Neural cell (in vitro differentiated cells): ENCODE measurements at regions not wholly inside any gene's neighbourhood (a gene's known extent, or its start where the extent isn't known, plus 50 kb on each side); places are given as distances from the start of the nearest gene placed in this dataset.

Experiments
- H2AFZ ChIP-seq: fragments of 200-600, 300-800 bp; sonication (generic), shearing (Covaris generic); 2 replicates; pipeline ENCODE4 v1.6.0; 2014; ENCODE audit warnings: low read depth, mild to moderate bottlenecking, antibody characterized with exemption, low read length, moderate library complexity
- H3F3A ChIP-seq: fragments of 200-600 bp; shearing (Covaris generic); 2 replicates; pipeline ENCODE4 v1.6.1; 2016; ENCODE audit warnings: mild to moderate bottlenecking, moderate library complexity, mixed read lengths, antibody characterized with exemption, low read length; ENCODE audit not compliant: insufficient read depth, poor library complexity, severe bottlenecking
- H3K27ac ChIP-seq: fragments of 200-600, 300-800 bp; sonication (generic), shearing (Covaris generic); 2 replicates; pipeline ENCODE4 v1.5.1; 2014; ENCODE audit warnings: mild to moderate bottlenecking, low read length, moderate library complexity
- H3K27me3 ChIP-seq: fragments of 300-800, 200-600 bp; sonication (generic), shearing (Covaris generic); 2 replicates; pipeline ENCODE4 v1.6.0; 2014; ENCODE audit warnings: mild to moderate bottlenecking, low read depth, low read length, moderate library complexity; ENCODE audit not compliant: insufficient read depth
- H3K36me3 ChIP-seq: fragments of 300-800, 200-600 bp; sonication (generic), shearing (Covaris generic); 2 replicates; pipeline ENCODE4 v1.5.1; 2014; ENCODE audit warnings: mild to moderate bottlenecking, antibody characterized with exemption, low read length, moderate library complexity; ENCODE audit not compliant: insufficient read depth
- H3K4me2 ChIP-seq: fragments of 300-800, 200-600 bp; sonication (generic), shearing (Covaris generic); 2 replicates; pipeline ENCODE4 v1.6.0; 2014; ENCODE audit warnings: mild to moderate bottlenecking, low read length
- H3K4me3 ChIP-seq: fragments of 300-800, 200-600 bp; sonication (generic), shearing (Covaris generic); 2 replicates; pipeline ENCODE4 v1.5.1; 2014; ENCODE audit warnings: mild to moderate bottlenecking, low read length, moderate library complexity
- H3K79me2 ChIP-seq: fragments of 200-600 bp; shearing (Covaris generic); replicated peaks from 2 replicates; pipeline ENCODE4 v1.6.0; 2014; ENCODE audit warnings: mild to moderate bottlenecking, low read length, moderate library complexity; ENCODE audit not compliant: insufficient read depth
- H3K9ac ChIP-seq: fragments of 300-800, 200-600 bp; sonication (generic), shearing (Covaris generic); 2 replicates; pipeline ENCODE4 v1.6.1; 2016; ENCODE audit warnings: mild to moderate bottlenecking, low read length, mixed read lengths
- H3K9me2 ChIP-seq: fragments of 200-600 bp; shearing (Covaris generic); 2 replicates; pipeline ENCODE4 v1.6.1; 2016; ENCODE audit warnings: mild to moderate bottlenecking, low read length, mixed read lengths; ENCODE audit not compliant: insufficient read depth
- H3K9me3 ChIP-seq: fragments of 200-600, 300-800 bp; sonication (generic), shearing (Covaris generic); 2 replicates; pipeline ENCODE4 v1.6.1; 2016; ENCODE audit warnings: mild to moderate bottlenecking, mixed run types, low read length, moderate library complexity, mixed read lengths
- H4K20me1 ChIP-seq: fragments of 200-600 bp; shearing (Covaris generic); 2 replicates; pipeline ENCODE4 v1.6.1; 2016; ENCODE audit warnings: mild to moderate bottlenecking, mixed run types; ENCODE audit not compliant: insufficient read depth
- CTCF ChIP-seq: fragments of 450-650 bp; IDR thresholded peaks from 2 replicates; pipeline ENCODE4 v1.5.1; 2014; ENCODE audit warnings: antibody characterized with exemption, mild to moderate bottlenecking, moderate library complexity; ENCODE audit not compliant: poor library complexity, severe bottlenecking
- EP300 ChIP-seq: fragments of 450-650 bp; conservative IDR thresholded peaks from 2 replicates; pipeline ENCODE4 v1.6.1; 2014; ENCODE audit warnings: antibody characterized with exemption, mild to moderate bottlenecking, moderate library complexity; ENCODE audit not compliant: poor library complexity, severe bottlenecking
- EZH2 ChIP-seq: fragments of 200-600, 300-800 bp; shearing (Covaris generic), sonication (generic); IDR thresholded peaks from 2 replicates; pipeline ENCODE4 v1.6.1; 2014; ENCODE audit warnings: antibody characterized with exemption, low read length, borderline replicate concordance, mild to moderate bottlenecking; ENCODE audit not compliant: insufficient read depth, poor library complexity, severe bottlenecking
- MXI1 ChIP-seq: fragments of 450-650 bp; conservative IDR thresholded peaks from 2 replicates; pipeline ENCODE4 v1.6.1; 2014; ENCODE audit warnings: antibody characterized with exemption, mild to moderate bottlenecking; ENCODE audit not compliant: poor library complexity, severe bottlenecking
- POLR2AphosphoS5 ChIP-seq: IDR thresholded peaks from 2 replicates; pipeline ENCODE4 v1.6.1; 2012
- RAD21 ChIP-seq: fragments of 450-650 bp; conservative IDR thresholded peaks from 2 replicates; pipeline ENCODE4 v1.6.1; 2014; ENCODE audit warnings: antibody characterized with exemption, mild to moderate bottlenecking, moderate library complexity
- REST ChIP-seq: IDR thresholded peaks from 2 replicates; pipeline ENCODE4 v1.6.1; 2012; ENCODE audit warnings: borderline replicate concordance
- SMC3 ChIP-seq: fragments of 450-650 bp; conservative IDR thresholded peaks from 2 replicates; pipeline ENCODE4 v1.6.1; 2014; ENCODE audit warnings: antibody characterized with exemption, mild to moderate bottlenecking, moderate library complexity; ENCODE audit not compliant: poor library complexity
- TAF1 ChIP-seq: IDR thresholded peaks from 2 replicates; pipeline ENCODE4 v1.6.1; 2012; ENCODE audit warnings: low read depth

GRCh38 chr4:124955476-124955875 is 242.9 kb upstream of the ANKRD50 start:
- Histone ChIP-seq H3K9me3 (no peaks in the 10 kb centered on the region), H3F3A (no peaks in the 10 kb centered on the region), H3K9me2 (no peaks in the 10 kb centered on the region), H4K20me1 (no peaks in the 10 kb centered on the region), H3K4me3 (no peak overlapping the region), H3K36me3 (no peaks in the 10 kb centered on the region), H3K4me2 (no peak overlapping the region), H3K9ac (no peak overlapping the region), H3K27me3 (no peaks in the 10 kb centered on the region), H2AFZ (no peak overlapping the region), H3K79me2 (no peaks in the 10 kb centered on the region), H3K27ac (no peak overlapping the region)
- TF ChIP-seq CTCF (no peak), POLR2AphosphoS5 (no peak), TAF1 (no peak), REST (no peak), RAD21 (no peak), MXI1 (no peak)

GRCh38 chr4:124954046-124954445 is 241.5 kb upstream of the ANKRD50 start:
- no peak for TF ChIP-seq POLR2AphosphoS5
- TF ChIP-seq SMC3, result no peak
- no peak for TF ChIP-seq CTCF
- TF ChIP-seq TAF1, result no peak
- TF ChIP-seq MXI1, result no peak
- no peak for TF ChIP-seq RAD21
- TF ChIP-seq REST, result no peak
- no peak for TF ChIP-seq EP300
- TF ChIP-seq EZH2, result no peak
- Histone ChIP-seq H3K27me3 (no peaks in the 10 kb centered on the region), H3K4me2 (no peak overlapping the region), H3K9ac (no peak overlapping the region), H2AFZ (no peak overlapping the region), H3K79me2 (no peaks in the 10 kb centered on the region), H3K27ac (no peak overlapping the region), H4K20me1 (no peaks in the 10 kb centered on the region), H3K9me2 (no peaks in the 10 kb centered on the region), H3K36me3 (no peaks in the 10 kb centered on the region), H3F3A (no peaks in the 10 kb centered on the region), H3K9me3 (no peaks in the 10 kb centered on the region), H3K4me3 (no peak overlapping the region)
